ENCODE measurements at regions not wholly inside any gene's neighbourhood (a gene's known extent, or its start where the extent isn't known, plus 50 kb on each side); places are given as distances from the start of the nearest gene placed in this dataset.

GRCh38 chr5:30100929-30101328, 1092.6 kb upstream of the CDH6 start:
- H3K27me3 Mint-ChIP-seq (ENCODE audit: insufficient read depth, low read depth, poor library complexity) = peaks cover 2% of the 10 kb centered on the region
- TF ChIP-seq STAT1 (IDR thresholded peaks at IDR 0.05; ENCODE audit: unreplicated experiment) (no peak), EZH2 (IDR thresholded peaks at IDR 0.05; ENCODE audit: low read depth, unreplicated experiment) (no peak), CTCF (conservative IDR thresholded peaks at IDR 0.05; ENCODE audit: low read depth in 2 of 2) (no peak), ZNF331 (CRISPR knock-in tag; IDR thresholded peaks at IDR 0.05; ENCODE audit: low read depth) (no peak), REST (IDR thresholded peaks at IDR 0.05; ENCODE audit: unreplicated experiment) (no peak), ETS1 (IDR thresholded peaks at IDR 0.05) (no peak), POLR2AphosphoS5 (IDR thresholded peaks at IDR 0.05; ENCODE audit: low read depth) (no peak), ZNF114 (CRISPR knock-in tag; IDR thresholded peaks at IDR 0.05) (no peak), ZNF462 (CRISPR knock-in tag; IDR thresholded peaks at IDR 0.05) (no peak), NANOG (IDR thresholded peaks at IDR 0.05; ENCODE audit: borderline replicate concordance) (no peak), EZH2phosphoT487 (IDR thresholded peaks at IDR 0.05; ENCODE audit: unreplicated experiment) (no peak), CREB1 (CRISPR knock-in tag; IDR thresholded peaks at IDR 0.05; ENCODE audit: low read depth) (no peak), JUNB (IDR thresholded peaks at IDR 0.05; ENCODE audit: unreplicated experiment) (no peak)
- ATAC-seq (no peak), DNase-seq (ENCODE audit: low spot score) (peak; percentile 7)
- H3K4me3 ChIP-seq = no peak overlapping the region
- no peaks in the 10 kb centered on the region for H3K27me3 ChIP-seq (ENCODE audit: insufficient read depth)
- H3K9me2 ChIP-seq (ENCODE audit: insufficient read depth) = no peaks in the 10 kb centered on the region
- H3K9me3 Mint-ChIP-seq = no peaks in the 10 kb centered on the region
- no peaks in the 10 kb centered on the region for H3K79me2 ChIP-seq (replicated peaks; ENCODE audit: insufficient read depth)
- H3F3A ChIP-seq (replicated peaks; ENCODE audit: low read depth) = no peaks in the 10 kb centered on the region
- peaks cover 22% of the 10 kb centered on the region for H3K4me1 Mint-ChIP-seq
- no peaks in the 10 kb centered on the region; the same call in 2 of the 3 replicates for H3K36me3 Mint-ChIP-seq (ENCODE audit: low read depth)
- H3K36me3 ChIP-seq (ENCODE audit: insufficient read depth) = no peaks in the 10 kb centered on the region
- H3K4me1 ChIP-seq (ENCODE audit: insufficient read depth) = peaks cover 23% of the 10 kb centered on the region
- peak overlapping the region; percentile 73 for H3K27ac ChIP-seq (ENCODE audit: low read depth)
- no peak overlapping the region for H3K4me3 Mint-ChIP-seq
- H4K20me1 ChIP-seq (replicated peaks; ENCODE audit: insufficient read depth) = no peaks in the 10 kb centered on the region
- H3K27ac Mint-ChIP-seq = peak overlapping the region; percentile 37; the same call in 1 of the 2 replicates
- H2AFZ ChIP-seq = peak overlapping the region; percentile 45; the same call in 1 of the 2 replicates
- 0 out of 2 replicates have a peak overlapping the region, but pooled peaks have one; percentile 35 for H3K4me2 ChIP-seq

All from GM23338 (cell line).